ENCODE measurements at regions not wholly inside any gene's neighbourhood (a gene's known extent, or its start where the extent isn't known, plus 50 kb on each side); places are given as distances from the start of the nearest gene placed in this dataset.

DNA sequence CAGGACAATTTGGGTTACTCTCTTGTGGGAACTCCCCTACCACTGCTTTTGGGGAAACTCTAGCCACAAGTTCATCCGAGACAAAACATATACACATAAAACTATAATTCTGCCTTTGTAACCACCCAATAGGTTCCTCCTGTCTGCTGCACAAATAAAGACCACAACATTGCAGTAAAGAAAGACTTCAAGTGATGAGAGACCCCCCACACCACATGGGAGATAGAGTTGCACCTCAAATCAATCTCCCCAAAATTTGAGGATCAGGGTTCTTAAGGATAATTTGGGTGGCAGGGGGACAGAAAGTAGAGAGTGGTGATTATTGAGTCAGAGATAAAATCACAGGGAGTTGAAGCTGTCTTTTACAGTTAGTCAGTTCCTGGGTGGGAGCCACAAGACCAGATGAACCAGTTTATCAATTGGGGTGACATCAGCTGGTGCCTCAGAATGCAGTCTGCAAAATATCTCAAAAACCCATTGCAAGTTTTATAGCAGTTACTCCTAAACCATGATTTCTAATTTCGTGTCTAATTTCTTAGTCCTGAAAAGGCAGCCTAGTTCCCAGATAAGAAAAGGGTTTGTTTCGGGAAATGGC lies 1348.5 kb downstream of the PCDH9 start:
- H3K4me3 ChIP-seq (ENCODE audit: low read depth, low read length) = no peak overlapping the region
- TF ChIP-seq, protein P1, sequence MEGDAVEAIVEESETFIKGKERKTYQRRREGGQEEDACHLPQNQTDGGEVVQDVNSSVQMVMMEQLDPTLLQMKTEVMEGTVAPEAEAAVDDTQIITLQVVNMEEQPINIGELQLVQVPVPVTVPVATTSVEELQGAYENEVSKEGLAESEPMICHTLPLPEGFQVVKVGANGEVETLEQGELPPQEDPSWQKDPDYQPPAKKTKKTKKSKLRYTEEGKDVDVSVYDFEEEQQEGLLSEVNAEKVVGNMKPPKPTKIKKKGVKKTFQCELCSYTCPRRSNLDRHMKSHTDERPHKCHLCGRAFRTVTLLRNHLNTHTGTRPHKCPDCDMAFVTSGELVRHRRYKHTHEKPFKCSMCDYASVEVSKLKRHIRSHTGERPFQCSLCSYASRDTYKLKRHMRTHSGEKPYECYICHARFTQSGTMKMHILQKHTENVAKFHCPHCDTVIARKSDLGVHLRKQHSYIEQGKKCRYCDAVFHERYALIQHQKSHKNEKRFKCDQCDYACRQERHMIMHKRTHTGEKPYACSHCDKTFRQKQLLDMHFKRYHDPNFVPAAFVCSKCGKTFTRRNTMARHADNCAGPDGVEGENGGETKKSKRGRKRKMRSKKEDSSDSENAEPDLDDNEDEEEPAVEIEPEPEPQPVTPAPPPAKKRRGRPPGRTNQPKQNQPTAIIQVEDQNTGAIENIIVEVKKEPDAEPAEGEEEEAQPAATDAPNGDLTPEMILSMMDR (IDR thresholded peaks at IDR 0.05; ENCODE audit: insufficient read depth, low read depth, low read length, missing control alignments) = no peak
- DNase-seq (ENCODE audit: low read depth) = no peak

DNA sequence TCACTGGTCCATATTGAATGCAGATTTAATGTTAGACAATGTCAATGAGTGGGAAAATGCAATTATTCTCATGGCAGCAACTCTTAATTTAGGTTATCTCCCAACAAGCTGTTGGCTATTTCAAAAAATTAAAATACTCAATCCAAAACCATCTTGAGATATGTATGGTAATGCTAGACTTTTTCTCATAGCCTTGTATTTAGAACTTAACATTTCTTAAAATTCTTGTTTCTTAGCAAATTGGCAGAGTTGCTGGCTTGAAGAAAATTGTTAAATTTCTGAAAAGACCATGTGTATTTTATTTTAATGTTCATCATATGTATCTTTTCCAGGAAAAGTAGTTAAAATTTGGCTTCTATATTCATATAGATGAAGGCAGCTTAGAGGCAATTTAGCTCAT lies 1355.1 kb downstream of the PCDH9 start:
- no peak for DNase-seq (ENCODE audit: low read depth)
- no peak overlapping the region for H3K4me3 ChIP-seq (ENCODE audit: low read depth, low read length)
- TF ChIP-seq, protein P1 (IDR thresholded peaks at IDR 0.05; ENCODE audit: insufficient read depth, low read depth, low read length, missing control alignments) = no peak

DNA sequence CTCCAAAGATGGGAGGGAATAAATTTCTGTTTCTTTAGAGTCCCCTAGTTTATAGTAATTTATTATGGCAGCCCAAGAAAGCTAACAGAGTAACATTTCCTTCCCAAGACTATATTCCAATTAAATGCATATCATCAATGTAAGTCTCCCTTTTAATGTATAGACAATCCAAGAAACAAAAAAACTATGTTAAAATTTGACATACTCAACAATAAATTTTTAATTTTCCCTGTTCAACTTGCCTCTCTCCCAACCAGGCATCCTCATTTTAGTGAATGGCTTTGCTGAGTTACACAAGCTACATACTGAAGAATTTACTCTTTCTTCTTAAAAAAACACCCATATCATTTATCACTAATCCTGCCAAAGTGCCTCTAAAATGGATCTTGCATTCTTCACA lies 1357.7 kb downstream of the PCDH9 start:
- no peak overlapping the region for H3K4me3 ChIP-seq (ENCODE audit: low read depth, low read length)
- no peak for DNase-seq (ENCODE audit: low read depth)
- TF ChIP-seq, protein P1 (IDR thresholded peaks at IDR 0.05; ENCODE audit: insufficient read depth, low read depth, low read length, missing control alignments) = no peak

DNA sequence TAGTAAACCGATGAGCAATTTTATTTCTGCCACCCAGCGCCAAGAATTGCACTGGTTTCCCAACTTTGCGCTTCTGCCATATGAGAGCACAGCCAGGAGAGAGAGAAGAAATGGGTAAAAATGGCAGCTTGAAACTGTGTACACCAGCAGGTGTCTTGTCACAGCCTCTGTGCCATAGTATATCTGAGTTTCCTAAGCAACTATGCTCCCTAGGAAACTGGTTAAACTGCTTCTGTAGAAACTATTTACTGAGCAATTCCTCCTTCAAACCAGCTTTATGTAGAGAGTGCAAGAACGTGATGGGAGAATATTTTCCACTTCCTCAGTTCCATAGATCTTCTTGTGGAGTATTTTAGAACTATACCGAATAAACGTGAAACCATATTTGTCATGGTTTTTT lies 1361.3 kb downstream of the PCDH9 start:
- TF ChIP-seq, protein P1 (IDR thresholded peaks at IDR 0.05; ENCODE audit: insufficient read depth, low read depth, low read length, missing control alignments) = no peak

DNA sequence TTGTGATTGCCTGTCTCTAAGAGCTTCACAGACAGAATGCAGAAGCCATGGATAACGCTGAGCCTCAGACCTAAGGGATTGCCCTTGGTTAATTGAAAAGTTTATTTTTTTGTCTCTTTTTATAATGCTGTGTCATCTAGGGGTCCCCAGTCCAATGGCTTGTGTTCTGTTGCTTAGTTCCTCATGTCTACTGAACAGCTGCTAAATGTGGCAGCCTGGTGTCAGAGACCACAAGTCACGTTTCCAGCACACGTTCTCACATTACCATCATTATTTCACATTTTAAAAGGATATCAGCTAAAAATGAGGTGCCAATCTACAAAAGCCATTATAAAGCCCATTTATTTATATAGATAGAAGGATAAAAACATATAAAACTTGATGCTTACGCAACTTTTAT lies 1362.0 kb downstream of the PCDH9 start:
- DNase-seq (ENCODE audit: low read depth) = no peak
- no peak overlapping the region for H3K4me3 ChIP-seq (ENCODE audit: low read depth, low read length)
- TF ChIP-seq, protein P1 (IDR thresholded peaks at IDR 0.05; ENCODE audit: insufficient read depth, low read depth, low read length, missing control alignments) = no peak

More for the DNA sequence above, 1361.3 kb downstream of the PCDH9 start:
- no peak for DNase-seq (ENCODE audit: low read depth)
- H3K4me3 ChIP-seq (ENCODE audit: low read depth, low read length) = no peak overlapping the region

DNA sequence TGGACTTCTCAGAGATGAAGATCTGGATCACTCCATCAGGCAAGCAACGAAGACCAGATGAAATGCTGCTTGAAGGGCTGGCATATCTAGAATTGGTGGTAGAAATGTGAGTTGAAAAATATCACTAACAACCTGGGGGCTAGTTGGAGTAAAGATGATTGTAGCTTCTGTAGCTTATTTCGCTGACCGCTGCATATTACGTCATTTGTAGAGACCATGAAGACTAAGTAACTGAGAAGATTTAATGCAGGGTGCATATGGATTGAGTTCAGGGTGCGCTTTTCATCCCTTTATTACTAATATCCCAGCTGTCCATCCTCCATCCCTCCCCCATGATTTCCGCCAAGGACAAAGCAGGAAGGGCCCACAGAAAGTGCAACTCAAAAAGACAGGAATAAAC lies 1364.0 kb downstream of the PCDH9 start:
- TF ChIP-seq, protein P1 (IDR thresholded peaks at IDR 0.05; ENCODE audit: insufficient read depth, low read depth, low read length, missing control alignments) = no peak
- H3K4me3 ChIP-seq (ENCODE audit: low read depth, low read length) = no peak overlapping the region

DNA sequence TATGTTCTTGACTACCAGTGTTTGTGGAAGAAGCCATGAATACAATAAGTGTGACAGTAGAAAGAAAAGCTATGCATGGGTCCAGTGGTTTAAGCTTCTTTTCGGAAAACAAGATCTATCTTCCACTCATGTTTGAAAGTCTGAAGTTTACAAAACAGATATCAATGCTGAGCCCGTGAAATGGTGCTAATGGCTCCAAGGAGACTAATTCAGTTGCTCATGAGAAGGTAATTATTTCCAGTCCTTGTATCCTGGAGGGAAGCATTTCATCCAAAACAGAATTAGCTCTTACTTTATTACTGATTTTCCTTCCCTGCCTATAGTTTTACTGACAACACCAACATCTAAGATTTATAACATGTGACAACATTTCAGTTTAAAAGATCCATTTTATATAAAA lies 1364.9 kb downstream of the PCDH9 start:
- DNase-seq (ENCODE audit: low read depth) = no peak
- TF ChIP-seq, protein P1 (IDR thresholded peaks at IDR 0.05; ENCODE audit: insufficient read depth, low read depth, low read length, missing control alignments) = no peak
- no peak overlapping the region for H3K4me3 ChIP-seq (ENCODE audit: low read depth, low read length)

More for the DNA sequence above, 1364.0 kb downstream of the PCDH9 start:
- no peak for DNase-seq (ENCODE audit: low read depth)
